GM21390 (cell line): ENCODE measurements at regions not wholly inside any gene's neighbourhood (a gene's known extent, or its start where the extent isn't known, plus 50 kb on each side); places are given as distances from the start of the nearest gene placed in this dataset.
A peak's percentile ranks its signal among the peaks of the same experiment; 100 is the strongest.

ENCODE experiments used
- ATAC-seq: cut with Tn5 transposase; IDR thresholded peaks from one replicate; pipeline ENCODE4 v1.9.1; 2021; ENCODE audit not compliant: unreplicated experiment

DNA sequence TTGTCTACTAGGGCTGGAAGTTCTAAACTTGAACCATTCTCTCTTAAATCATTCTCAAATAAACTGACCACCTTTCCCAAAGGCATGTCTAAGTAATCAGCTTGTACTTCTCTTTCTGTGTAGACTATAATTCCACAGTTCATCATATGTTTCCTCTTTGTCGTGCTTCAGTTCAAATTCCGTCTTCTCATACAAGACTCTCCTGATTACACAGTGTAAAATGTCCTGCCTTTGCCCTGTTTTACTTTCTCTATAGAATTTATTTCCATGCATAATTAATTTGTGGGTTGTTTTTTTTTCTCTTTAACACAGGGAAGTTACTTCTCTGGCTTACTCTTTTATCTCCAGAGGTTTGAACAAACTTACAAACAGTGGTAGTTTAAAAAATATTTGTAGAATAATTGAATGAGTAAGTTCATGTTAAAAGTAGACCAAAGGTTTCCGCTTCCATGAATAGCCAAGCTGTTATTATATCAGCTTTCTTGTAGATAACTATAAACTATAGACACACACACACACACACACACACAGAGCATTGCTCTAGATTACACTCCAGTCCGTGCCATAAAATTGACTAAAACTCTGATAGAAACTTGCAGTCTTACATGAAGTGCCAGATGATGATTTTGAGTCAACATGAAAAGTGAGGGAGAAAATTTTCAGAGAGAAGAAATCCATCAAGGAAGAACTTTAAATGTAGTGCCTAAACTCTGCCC, 119.0 kb downstream of the SUCNR1 start:
- no peak for ATAC-seq

DNA sequence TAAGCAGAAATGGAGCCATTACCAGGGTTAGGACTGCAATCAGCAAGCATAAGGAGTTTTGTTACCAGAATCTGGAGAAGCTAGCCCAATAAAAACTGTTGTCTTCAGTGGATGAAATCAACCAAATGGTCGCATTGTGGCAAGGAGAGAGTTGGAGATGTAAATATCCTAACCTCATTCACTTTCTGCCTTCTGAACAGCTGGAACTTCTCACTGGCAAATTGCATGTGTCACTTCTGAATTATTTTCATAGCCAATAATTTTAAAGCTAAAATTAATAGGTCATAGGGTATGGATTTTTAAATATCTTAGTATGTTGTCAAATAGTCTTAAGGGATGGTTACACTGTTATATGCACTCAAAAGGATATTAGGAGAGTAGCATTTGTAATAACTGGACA, 121.6 kb downstream of the SUCNR1 start:
- ATAC-seq: no peak

DNA sequence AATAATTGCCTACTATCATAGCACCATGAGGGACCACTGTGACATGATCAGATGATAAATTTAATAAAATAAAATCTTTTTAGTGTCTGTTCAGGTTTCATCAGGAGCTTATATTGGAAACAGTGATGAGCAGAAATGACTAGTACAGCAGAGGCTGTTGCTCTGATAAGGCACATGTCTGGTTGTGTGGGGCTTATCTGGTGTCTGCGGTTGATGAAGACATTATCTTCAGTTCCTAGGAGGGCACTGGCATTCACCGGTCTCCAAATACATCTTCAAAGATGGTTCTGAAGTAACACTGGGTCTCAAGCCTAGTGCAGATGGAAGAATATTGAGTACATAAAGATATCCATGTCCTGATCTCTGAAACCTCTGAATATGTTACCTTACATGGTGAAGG, 125.3 kb downstream of the SUCNR1 start:
- ATAC-seq: no peak

DNA sequence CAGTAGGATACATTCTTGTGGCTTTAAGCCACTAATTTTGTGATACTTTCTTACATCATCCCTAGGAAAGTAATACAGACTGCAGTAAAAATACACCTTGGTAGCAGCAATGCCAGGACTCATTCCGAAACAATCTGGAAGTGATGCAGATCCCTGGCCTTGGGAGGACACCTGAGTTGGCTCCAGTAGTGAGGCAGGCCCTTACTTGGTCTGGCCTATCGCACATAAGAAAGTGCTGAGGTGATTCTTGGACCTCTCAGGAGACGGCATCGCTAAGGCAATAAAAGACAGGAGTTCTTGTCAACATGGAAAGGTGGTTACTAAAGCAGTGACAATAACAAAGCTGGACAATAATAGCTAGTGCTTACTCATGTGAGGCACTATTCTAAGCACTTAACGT, 126.5 kb downstream of the SUCNR1 start:
- ATAC-seq: no peak

DNA sequence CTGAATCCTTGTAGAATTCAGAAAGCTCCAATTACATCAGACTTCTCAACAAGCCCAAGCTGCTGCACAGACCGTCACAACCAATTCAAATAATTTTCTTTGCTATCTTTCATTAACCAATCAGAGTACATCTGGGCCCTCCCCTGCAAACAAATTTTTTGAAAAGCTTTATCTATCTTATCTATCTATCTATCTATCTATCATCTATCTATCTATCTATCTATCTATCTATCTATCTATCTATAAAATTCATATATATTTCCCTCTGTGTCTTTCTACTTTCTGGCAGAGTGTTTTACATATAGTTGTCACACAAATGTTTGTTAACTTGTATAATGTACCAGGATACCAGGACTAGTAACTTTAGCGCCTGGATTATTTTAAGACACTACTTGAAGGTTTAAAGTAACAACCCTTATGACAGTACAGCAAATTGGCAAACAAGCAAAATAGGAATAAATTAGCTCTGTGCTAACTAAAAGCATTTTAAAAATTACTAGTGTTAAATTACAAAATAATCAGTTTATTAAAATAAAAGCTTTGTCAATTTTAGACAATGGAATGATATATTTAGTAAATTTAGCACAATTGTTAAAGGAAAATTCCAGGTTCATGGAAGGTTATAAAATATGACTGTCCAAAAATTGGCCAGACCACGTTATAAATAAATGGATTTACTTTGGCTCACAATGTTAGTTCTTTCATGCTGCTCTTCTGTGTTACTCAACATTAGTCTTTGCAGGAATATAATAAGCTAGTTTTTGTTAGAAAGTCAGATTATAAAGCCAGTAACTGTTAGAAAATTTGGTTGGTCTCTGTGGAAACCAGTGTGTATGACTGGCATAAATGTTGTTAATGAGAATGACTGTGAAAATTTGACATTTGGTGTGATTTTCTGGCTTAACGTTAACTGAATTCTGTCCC, 138.6 kb downstream of the SUCNR1 start:
- no peak for ATAC-seq

DNA sequence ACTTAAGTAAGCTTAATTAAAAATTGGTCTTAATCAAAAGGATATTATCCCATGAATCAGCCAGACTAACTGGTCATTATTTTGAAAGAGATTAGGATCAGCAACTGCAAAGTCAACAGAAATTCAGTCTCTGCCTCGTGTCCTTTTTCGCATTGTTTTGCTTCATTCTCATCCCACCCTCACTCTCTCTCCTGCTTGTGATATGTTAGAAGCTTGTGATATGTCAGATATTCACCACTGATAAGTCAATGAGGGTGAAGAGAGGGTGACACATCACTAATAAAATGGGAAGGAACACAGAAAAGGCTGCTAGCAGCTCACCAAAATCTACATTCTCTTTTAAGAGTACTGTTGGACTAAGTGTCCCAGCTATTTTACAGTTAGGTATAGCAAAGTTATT, 146.1 kb downstream of the SUCNR1 start:
- ATAC-seq: no peak

DNA sequence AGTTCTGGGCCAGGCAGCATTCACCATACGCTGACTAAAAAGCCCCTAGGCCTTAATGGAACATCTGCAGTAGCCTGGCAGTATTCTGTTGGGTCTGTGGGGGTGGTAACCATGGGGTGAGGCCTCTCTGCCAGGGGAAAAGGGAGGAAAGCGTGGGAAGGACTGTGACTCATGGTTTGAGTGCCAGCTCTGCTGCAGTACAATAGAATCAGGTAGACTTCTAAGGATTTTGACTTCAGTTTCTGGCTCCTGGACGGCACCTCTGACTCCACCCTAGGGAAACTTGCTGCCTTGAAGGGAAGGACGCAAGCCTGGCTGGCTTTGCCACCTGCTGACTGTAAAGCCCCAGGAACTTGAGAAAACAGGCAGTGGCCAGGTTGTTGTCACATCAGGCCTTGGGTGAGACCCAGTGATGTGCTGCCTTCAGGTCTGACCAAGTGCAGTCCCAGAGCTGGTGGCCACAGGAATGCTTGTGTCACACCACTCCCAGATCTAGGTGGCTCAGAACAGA, 148.6 kb downstream of the SUCNR1 start:
- ATAC-seq: no peak

DNA sequence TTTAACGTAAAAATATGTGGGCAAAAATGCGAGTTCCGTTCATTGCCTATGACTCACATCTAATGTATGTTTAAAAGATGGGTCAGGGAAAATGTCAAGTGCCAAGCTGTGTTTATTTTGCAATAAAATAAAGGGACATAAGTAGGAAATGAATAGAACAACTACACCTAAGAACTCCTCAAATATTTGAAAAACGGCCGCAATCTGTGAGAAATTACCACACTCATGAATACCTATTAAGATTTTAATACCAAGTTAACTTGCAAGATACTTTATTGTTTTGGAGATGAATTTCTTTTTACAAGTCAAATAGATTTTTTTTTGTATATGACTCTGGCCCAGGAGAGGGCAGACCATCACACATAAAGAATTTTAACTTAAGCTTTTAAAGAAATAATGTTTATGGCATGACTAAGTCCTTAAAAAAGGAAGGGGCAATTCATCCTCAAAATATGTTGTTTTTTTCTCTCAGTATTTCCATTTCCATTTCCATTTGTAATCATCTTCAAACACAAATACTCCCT, 152.7 kb downstream of the SUCNR1 start:
- no peak for ATAC-seq

DNA sequence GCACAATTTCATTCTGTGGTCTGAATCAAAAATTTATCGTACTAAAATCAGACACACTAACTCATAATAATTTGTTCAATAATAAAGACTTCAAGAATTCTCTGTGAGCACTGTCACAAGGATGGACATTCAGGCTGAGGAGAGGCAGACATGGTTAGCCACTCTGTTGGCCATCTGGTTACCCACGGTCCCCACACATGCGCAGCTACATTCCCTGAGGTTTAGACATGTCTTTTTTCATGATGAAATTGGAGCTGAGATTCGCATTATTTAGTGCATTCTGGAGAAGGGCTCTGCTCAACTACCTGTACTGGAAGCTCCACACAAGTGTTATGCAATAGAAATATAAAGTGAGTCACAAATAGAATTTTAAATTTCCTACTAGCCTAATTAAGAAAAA, 156.9 kb downstream of the SUCNR1 start:
- no peak for ATAC-seq

DNA sequence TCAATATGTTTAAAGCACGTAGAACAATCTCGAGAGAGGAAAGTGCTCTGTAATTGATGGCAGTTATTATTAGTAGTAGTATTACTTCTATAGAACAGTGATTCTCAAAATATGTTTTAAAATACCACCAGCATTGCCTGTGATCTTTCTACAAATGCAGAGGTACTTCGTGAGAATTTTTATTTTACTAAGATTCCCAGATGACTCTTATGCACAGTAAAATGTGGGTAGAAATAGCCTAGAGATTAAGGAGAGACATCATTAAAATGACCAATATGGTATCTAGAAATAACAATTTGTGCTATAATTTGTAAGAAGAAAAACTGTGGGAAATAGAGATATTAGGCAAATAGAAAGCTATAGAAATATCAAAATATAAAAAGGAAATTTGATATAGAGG, 157.9 kb downstream of the SUCNR1 start:
- no peak for ATAC-seq

DNA sequence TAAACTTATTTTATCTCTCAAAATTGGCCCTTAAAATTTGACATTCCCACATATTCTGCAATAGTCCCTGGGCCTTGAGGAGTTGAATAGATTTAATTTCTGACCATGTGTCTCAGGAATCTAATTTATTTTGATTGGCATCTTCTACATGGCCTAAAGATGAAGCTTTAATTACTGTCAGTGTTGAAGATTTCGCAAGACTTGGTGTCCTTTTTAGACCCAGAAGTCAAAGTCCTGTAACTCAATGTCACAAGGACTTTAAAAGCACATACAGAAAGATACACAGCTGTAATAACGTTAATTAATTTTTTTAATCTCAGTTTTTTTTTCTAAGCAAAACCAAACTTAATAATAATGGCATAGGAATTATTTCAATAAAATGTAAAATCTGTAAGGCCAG, 163.9 kb downstream of the SUCNR1 start:
- no peak for ATAC-seq

DNA sequence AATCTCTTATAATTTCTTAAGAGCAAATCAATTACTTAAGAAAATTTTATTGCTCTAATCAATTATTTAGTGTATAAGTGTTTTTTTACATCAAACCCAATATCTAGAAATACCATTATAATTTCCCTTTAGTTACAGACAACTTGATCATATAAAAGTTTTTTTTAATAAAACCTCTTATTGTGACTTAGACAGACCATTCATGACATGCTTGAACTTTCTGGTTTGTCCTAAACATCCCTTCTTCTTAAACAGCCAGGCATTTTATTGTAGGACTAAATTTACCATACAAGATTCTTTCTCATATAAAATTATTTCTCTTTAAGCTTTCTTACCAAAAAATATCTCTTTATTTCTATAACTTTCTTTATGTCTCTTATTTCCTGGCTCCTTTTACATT, 164.5 kb downstream of the SUCNR1 start:
- no peak for ATAC-seq

DNA sequence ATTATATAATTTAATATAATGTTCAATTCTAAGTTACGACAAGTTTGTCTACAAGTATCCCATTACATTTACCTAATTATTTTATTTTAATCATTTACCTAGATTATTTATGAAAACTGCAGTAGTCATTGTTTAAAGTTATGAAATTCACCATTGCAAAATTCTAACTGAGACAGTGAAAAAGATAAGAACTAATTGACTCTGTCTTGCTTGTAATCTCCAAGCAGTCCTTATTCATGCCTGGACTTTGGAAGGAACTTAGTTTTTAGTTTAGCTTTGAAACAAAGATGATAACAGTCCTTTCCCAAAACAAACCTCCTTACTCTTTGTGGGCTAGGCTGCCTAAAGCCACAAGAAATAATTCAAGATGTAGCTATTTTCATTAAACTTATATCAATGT, 165.0 kb downstream of the SUCNR1 start:
- ATAC-seq: no peak

DNA sequence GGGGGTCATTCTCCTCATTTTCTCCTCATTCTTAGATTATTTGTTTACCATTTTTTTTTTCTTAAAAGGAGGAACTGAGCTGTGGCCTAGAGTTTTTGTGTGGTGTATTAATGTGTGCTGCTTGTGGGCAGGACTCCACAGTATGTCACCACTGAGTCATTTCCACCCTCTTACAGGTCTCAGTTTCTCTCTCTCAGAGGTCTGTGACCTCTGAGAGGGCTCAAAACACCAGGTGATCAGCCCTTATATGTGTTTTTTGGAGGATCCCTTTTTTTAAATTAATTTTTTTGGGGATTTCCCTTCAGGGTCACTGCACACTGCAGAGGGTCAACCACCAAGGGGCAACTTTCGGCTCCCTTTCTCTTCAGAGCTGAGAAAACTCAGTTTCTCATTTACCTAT, 166.4 kb downstream of the SUCNR1 start:
- peak; percentile 87 for ATAC-seq

DNA sequence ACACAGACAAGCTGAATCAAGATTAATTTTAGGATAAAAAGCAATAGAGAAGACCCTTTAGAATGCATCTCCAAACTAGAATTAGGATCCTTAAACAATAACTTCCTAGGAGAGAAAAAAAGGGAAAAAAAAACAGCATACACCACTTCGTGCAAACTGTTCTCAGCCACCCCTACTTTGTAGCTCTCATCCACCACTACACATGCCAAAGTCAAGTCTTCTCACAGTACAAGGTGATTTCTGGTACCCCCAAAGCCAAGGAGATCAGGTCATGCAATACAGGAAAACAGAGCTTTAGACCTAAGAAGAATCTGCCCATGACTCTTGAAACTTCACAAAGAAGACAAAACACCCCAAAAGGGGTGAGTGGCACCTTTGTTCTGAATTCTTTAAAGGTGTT, 166.9 kb downstream of the SUCNR1 start:
- no peak for ATAC-seq

DNA sequence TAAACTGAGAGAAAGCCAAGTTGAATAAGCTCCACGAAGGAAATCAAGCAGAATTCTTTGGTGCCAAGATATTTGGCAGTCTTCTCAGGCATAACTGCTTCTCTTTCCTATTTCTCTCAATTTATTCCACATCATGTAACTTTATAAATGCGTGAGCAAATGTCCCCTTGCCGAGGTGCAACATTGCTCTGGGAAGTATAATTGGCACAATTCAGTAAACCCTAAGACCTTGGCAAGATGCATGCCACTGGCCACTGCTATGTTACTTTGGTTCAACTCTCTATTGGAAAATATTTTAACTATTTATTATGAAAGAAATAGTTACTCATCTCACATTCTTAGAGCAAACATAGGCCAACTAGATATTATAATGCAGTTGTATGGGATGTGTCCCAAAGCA, 170.2 kb downstream of the SUCNR1 start:
- no peak for ATAC-seq

DNA sequence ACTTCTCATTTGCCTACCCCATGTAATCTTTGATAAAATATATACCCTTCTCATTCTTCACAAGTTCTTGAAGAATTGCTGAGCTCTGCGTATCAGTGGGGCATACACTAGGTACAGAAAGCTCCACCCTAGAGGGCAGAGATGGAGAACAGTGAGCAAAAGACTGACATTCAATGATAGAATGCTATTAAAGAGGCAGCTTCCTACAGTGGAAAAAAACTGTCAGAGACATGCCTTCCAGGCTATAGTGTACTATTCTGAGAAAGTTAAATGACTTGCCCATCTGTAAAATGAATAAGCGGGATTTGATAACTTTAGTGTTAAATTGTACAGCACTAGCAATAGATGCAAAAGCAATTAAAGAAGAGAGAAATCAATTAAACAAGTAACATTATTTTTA, 172.8 kb downstream of the SUCNR1 start:
- ATAC-seq: no peak

DNA sequence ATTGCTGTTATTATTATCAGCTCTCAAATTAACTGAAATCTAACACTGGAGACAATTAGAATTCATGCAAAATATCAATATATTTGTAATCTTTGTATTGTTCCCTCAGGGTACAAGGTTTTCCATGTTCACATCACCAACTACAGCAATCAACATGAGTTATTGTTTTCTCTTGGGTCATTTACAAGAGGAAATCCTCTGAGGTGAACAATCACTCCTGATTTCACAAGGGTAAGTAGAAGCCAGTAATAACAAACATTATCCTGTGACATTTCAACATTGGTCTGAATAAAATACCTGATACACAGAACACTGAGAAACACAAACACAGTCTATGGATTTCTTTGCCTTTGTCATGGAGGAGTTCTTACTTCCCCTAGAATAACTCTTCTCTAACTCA, 174.0 kb downstream of the SUCNR1 start:
- no peak for ATAC-seq

DNA sequence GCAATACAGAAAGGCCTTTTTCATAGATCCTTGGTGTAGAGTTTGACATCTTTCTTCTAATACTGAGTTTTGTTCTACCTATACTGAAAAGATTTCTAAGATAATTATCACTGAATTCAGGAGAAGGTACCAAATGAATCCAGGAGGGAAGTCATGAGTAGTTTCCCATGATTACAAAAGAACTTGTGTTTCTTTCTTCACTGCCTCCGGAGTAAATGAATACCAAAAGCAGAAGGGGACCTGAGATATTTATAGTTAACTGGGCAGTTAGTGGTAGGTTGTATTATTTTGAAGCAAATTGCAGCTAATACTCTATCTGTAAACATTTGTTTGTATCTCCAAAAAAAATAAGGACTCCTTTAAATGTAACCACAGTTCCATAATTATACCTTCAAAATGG, 175.4 kb downstream of the SUCNR1 start:
- ATAC-seq: no peak

DNA sequence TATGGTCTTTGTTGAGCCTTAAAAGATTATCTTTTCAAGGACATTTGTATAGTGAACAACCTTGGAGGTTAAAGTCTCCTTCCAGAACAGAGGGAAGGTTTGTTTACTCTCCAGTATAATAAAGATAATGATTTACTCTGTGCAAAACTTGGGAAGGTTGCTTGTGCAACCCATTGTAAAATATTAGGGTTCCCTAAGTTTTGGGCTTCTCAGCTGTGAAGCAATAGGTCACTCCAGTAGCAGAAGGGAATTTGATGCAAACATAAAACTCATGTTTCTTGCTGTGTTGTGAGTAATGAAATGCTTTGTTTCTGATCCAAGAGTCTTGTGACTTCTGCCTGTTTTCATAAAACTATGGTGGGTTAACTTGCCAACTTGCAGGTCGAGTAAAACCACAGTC, 177.5 kb downstream of the SUCNR1 start:
- ATAC-seq: no peak

DNA sequence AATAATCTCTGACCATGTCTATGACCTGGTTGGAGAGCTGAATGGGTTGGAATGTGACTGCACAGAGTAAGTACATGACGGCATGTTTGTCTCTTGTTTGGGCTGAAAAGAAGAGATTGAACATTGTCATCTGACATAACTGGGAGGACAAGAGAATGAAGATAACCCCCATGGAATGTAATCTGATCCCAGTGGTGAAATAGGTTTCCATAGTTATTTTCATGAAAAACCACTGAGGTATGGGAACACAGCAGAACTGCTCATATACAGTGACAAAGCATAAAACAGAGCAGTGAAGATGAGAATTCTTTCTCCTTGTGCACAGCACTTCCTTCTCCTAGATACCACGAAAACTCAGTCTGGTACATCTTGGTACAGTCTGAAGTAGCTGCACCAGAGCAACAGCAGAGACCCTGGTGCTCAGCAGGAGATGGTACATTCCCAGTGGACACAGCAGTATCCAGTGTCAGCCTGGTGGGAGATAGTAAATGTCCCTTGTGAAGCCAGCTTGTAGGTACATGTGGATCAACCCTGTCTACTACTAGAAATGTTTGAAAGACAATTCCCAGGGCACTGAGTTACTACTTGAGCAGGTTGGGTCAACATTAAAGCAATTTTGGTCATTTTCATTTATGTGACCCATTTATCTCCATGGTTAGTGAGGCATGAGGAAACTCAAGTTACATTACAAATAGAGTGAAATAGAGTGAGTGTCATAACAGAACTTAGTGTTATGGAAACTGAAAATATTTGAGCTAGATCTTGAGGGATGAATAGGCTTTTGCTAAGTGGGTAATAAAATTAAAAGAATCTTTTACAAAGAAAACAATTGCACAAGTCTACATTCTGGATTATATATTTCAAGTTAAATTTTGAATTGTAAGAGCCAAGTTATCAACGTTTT, 178.3 kb downstream of the SUCNR1 start:
- peak; percentile 72 for ATAC-seq
